WI38 (cell line): ENCODE measurements at regions not wholly inside any gene's neighbourhood (a gene's known extent, or its start where the extent isn't known, plus 50 kb on each side); places are given as distances from the start of the nearest gene placed in this dataset.

Experiments
- H3K4me3 ChIP-seq: 2 replicates; pipeline ENCODE4 v1.5.1; 2011; ENCODE audit warnings: low read depth, mild to moderate bottlenecking, control low read depth, low read length
- CTCF ChIP-seq: IDR thresholded peaks from 2 replicates; pipeline ENCODE4 v1.5.1; 2012; ENCODE audit warnings: low read depth, mild to moderate bottlenecking, control low read depth, low read length

- TF ChIP-seq CTCF, result no peak
- H3K4me3 ChIP-seq, result no peak overlapping the region
Measured at GRCh38 chr7:152987656-152988055, 228.1 kb downstream of the ACTR3B start.

GRCh38 chr7:152989889-152990380, 230.4 kb downstream of the ACTR3B start:
- H3K4me3 ChIP-seq, result no peak overlapping the region
- TF ChIP-seq CTCF, result no peak

GRCh38 chr7:152998420-152998819, 238.9 kb downstream of the ACTR3B start:
- TF ChIP-seq CTCF, result no peak
- H3K4me3 ChIP-seq, result no peak overlapping the region

GRCh38 chr7:153002115-153002514, 242.6 kb downstream of the ACTR3B start:
- no peak overlapping the region for H3K4me3 ChIP-seq
- TF ChIP-seq CTCF, result no peak

- TF ChIP-seq CTCF, result no peak
Measured at GRCh38 chr7:153002572-153002971, 243.0 kb downstream of the ACTR3B start.

GRCh38 chr7:153004341-153004740, 244.8 kb downstream of the ACTR3B start:
- no peak for TF ChIP-seq CTCF
- no peak overlapping the region for H3K4me3 ChIP-seq

More at GRCh38 chr7:153002572-153002971, 243.0 kb downstream of the ACTR3B start:
- H3K4me3 ChIP-seq, result no peak overlapping the region

GRCh38 chr7:153005750-153006435, 246.3 kb downstream of the ACTR3B start:
- no peak for TF ChIP-seq CTCF
- H3K4me3 ChIP-seq, result no peak overlapping the region
